HEK293T (cell line): ENCODE measurements at regions not wholly inside any gene's neighbourhood (a gene's known extent, or its start where the extent isn't known, plus 50 kb on each side); places are given as distances from the start of the nearest gene placed in this dataset.

Source experiments
- BHLHE40 ChIP-seq: fragments of 450-650 bp; IDR thresholded peaks from 2 replicates; pipeline ENCODE4 v1.6.1; 2016; ENCODE audit warnings: mild to moderate bottlenecking, moderate library complexity, borderline replicate concordance
- FOXK2 ChIP-seq: fragments of 450-650 bp; IDR thresholded peaks from 2 replicates; pipeline ENCODE4 v1.6.1; 2016; ENCODE audit warnings: mild to moderate bottlenecking
- FOXM1 ChIP-seq: fragments of 450-650 bp; IDR thresholded peaks from 2 replicates; pipeline ENCODE4 v1.6.1; 2017; ENCODE audit warnings: mild to moderate bottlenecking, borderline replicate concordance
- PKNOX1 ChIP-seq: fragments of 450-650 bp; IDR thresholded peaks from 2 replicates; pipeline ENCODE4 v1.6.1; 2016
- SP1 ChIP-seq: fragments of 450-650 bp; IDR thresholded peaks from 2 replicates; pipeline ENCODE4 v1.6.1; 2017
- SUZ12 ChIP-seq: fragments of 450-650 bp; IDR thresholded peaks from 2 replicates; pipeline ENCODE4 v1.6.1; 2016; ENCODE audit warnings: mild to moderate bottlenecking
- TARDBP ChIP-seq: fragments of 450-650 bp; IDR thresholded peaks from 2 replicates; pipeline ENCODE4 v1.6.1; 2016
- ZNF384 ChIP-seq: fragments of 450-650 bp; IDR thresholded peaks from 2 replicates; pipeline ENCODE4 v1.6.1; 2016

DNA sequence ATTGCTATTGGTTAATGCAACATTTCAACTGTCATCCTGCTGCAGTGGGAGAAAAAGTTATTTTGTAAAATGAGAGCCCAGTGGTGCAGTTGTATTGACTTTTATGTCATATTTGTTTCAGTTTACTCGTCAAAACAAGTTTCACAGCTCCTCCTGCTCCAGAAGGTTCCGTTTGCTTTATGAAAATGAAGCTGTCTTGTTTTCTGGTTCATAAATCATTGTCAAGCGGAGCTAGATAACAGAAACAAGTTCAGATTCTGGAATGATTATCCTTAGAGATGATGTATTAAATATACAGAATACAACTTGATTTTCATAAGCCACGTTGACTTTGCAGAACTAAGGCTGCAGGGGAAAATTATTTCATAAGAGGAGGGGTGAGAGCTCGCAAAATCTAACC, 970.5 kb upstream of the NR2F2 start:
- TF ChIP-seq FOXM1, result no peak
- no peak for TF ChIP-seq SP1
- TF ChIP-seq BHLHE40, result no peak
- no peak for TF ChIP-seq SUZ12
- TF ChIP-seq ZNF384, result no peak
- TF ChIP-seq FOXK2, result no peak
- no peak for TF ChIP-seq TARDBP
- TF ChIP-seq PKNOX1, result no peak
